ENCODE measurements at regions not wholly inside any gene's neighbourhood (a gene's known extent, or its start where the extent isn't known, plus 50 kb on each side); places are given as distances from the start of the nearest gene placed in this dataset.

DNA sequence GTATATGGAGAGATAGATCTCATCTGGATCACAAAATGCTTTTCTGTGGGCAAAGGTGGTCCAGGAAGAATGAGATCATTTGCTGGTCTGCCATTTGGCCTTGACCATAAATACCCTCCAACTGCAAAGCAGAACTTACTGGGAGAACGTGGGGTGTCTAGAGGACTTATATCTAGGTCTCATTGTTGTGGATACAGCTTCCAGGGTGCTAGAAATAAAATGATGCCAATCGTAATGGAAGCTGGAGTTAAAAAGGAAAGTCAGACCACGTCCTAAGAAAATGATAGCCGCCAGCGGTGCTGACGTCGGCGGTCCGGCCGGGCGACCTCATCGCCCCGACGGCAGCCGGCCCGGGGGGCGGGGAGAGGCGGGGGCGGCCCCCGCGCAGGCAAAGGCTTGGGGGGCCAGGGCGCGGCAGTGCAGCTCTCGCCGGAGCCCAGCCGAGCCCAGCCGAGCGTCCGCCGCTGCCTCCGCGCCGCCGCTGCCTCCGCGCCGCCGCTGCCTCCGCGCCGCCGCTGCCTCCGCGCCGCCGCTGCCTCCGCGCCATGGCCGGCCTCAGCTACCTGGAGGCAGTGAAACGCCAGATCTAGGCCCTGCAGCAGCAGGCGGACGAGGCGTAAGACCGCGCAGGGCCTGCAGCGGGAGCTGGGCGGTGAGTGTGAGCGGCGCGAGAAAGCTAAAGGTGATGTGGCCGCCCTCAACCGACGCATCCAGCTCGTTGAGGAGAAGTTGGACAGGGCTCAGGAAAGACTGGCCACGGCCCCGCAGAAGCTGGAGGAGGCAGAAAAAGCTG is 89.5 kb downstream of the EOMES start (continued):
- TF ChIP-seq NCOA5 (CRISPR knock-in tag; IDR thresholded peaks at IDR 0.05) (no peak), GABPB1 (CRISPR knock-in tag; IDR thresholded peaks at IDR 0.05) (peak; percentile 61; the same call in 1 of the 2 replicates), SYNCRIP (IDR thresholded peaks at IDR 0.05; ENCODE audit: insufficient read depth, low read depth, low read length) (no peak), ZNF230 (CRISPR knock-in tag; IDR thresholded peaks at IDR 0.05) (peak; percentile 34; the same call in 1 of the 2 replicates), ZNF460 (CRISPR knock-in tag; IDR thresholded peaks at IDR 0.05; ENCODE audit: borderline replicate concordance) (no peak), SATB2 (CRISPR knock-in tag; IDR thresholded peaks at IDR 0.05) (0 out of 2 replicates have a peak, but pooled peaks have one; percentile 35), ZNF10 (CRISPR knock-in tag; IDR thresholded peaks at IDR 0.05; ENCODE audit: borderline replicate concordance, low read depth) (no peak), RFX5 (IDR thresholded peaks at IDR 0.05; ENCODE audit: low read depth, low read length) (no peak), ZNF777 (CRISPR knock-in tag; IDR thresholded peaks at IDR 0.05) (peak; percentile 97), XBP1 (CRISPR knock-in tag; IDR thresholded peaks at IDR 0.05) (no peak), CREB1 (IDR thresholded peaks at IDR 0.05) (no peak), CREB1 (CRISPR knock-in tag; IDR thresholded peaks at IDR 0.05) (no peak)
- TF ChIP-seq, protein P1, sequence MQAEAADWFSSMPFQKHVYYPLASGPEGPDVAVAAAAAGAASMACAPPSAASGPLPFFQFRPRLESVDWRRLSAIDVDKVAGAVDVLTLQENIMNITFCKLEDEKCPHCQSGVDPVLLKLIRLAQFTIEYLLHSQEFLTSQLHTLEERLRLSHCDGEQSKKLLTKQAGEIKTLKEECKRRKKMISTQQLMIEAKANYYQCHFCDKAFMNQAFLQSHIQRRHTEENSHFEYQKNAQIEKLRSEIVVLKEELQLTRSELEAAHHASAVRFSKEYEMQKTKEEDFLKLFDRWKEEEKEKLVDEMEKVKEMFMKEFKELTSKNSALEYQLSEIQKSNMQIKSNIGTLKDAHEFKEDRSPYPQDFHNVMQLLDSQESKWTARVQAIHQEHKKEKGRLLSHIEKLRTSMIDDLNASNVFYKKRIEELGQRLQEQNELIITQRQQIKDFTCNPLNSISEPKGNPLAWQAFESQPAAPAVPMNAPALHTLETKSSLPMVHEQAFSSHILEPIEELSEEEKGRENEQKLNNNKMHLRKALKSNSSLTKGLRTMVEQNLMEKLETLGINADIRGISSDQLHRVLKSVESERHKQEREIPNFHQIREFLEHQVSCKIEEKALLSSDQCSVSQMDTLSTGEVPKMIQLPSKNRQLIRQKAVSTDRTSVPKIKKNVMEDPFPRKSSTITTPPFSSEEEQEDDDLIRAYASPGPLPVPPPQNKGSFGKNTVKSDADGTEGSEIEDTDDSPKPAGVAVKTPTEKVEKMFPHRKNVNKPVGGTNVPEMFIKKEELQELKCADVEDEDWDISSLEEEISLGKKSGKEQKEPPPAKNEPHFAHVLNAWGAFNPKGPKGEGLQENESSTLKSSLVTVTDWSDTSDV (CRISPR knock-in tag; IDR thresholded peaks at IDR 0.05): 0 out of 2 replicates have a peak, but pooled peaks have one; percentile 63
- TF ChIP-seq, protein P2, sequence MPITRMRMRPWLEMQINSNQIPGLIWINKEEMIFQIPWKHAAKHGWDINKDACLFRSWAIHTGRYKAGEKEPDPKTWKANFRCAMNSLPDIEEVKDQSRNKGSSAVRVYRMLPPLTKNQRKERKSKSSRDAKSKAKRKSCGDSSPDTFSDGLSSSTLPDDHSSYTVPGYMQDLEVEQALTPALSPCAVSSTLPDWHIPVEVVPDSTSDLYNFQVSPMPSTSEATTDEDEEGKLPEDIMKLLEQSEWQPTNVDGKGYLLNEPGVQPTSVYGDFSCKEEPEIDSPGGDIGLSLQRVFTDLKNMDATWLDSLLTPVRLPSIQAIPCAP (CRISPR knock-in tag; IDR thresholded peaks at IDR 0.05; ENCODE audit: low read depth): 0 out of 2 replicates have a peak, but pooled peaks have one; percentile 39
- TF ChIP-seq, protein P3, sequence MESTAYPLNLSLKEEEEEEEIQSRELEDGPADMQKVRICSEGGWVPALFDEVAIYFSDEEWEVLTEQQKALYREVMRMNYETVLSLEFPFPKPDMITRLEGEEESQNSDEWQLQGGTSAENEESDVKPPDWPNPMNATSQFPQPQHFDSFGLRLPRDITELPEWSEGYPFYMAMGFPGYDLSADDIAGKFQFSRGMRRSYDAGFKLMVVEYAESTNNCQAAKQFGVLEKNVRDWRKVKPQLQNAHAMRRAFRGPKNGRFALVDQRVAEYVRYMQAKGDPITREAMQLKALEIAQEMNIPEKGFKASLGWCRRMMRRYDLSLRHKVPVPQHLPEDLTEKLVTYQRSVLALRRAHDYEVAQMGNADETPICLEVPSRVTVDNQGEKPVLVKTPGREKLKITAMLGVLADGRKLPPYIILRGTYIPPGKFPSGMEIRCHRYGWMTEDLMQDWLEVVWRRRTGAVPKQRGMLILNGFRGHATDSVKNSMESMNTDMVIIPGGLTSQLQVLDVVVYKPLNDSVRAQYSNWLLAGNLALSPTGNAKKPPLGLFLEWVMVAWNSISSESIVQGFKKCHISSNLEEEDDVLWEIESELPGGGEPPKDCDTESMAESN (CRISPR knock-in tag; conservative IDR thresholded peaks at IDR 0.05): peak; percentile 29; the same call in 1 of the 2 replicates
- TF ChIP-seq, protein P4, sequence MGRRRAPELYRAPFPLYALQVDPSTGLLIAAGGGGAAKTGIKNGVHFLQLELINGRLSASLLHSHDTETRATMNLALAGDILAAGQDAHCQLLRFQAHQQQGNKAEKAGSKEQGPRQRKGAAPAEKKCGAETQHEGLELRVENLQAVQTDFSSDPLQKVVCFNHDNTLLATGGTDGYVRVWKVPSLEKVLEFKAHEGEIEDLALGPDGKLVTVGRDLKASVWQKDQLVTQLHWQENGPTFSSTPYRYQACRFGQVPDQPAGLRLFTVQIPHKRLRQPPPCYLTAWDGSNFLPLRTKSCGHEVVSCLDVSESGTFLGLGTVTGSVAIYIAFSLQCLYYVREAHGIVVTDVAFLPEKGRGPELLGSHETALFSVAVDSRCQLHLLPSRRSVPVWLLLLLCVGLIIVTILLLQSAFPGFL (CRISPR knock-in tag; IDR thresholded peaks at IDR 0.05): no peak
- TF ChIP-seq, protein P5, sequence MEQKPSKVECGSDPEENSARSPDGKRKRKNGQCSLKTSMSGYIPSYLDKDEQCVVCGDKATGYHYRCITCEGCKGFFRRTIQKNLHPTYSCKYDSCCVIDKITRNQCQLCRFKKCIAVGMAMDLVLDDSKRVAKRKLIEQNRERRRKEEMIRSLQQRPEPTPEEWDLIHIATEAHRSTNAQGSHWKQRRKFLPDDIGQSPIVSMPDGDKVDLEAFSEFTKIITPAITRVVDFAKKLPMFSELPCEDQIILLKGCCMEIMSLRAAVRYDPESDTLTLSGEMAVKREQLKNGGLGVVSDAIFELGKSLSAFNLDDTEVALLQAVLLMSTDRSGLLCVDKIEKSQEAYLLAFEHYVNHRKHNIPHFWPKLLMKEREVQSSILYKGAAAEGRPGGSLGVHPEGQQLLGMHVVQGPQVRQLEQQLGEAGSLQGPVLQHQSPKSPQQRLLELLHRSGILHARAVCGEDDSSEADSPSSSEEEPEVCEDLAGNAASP (CRISPR knock-in tag; IDR thresholded peaks at IDR 0.05; ENCODE audit: borderline replicate concordance): 0 out of 2 replicates have a peak, but pooled peaks have one; percentile 41
- TF ChIP-seq, protein P6, sequence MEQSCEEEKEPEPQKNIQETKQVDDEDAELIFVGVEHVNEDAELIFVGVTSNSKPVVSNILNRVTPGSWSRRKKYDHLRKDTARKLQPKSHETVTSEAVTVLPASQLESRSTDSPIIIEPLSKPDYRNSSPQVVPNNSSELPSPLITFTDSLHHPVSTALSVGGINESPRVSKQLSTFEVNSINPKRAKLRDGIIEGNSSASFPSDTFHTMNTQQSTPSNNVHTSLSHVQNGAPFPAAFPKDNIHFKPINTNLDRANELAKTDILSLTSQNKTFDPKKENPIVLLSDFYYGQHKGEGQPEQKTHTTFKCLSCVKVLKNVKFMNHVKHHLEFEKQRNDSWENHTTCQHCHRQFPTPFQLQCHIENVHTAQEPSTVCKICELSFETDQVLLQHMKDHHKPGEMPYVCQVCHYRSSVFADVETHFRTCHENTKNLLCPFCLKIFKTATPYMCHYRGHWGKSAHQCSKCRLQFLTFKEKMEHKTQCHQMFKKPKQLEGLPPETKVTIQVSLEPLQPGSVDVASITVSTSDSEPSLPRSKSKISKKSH (CRISPR knock-in tag; IDR thresholded peaks at IDR 0.05; ENCODE audit: borderline replicate concordance): peak; percentile 81; the same call in 1 of the 2 replicates
